Endothelial cell of umbilical vein (primary cell): ENCODE measurements at regions not wholly inside any gene's neighbourhood (a gene's known extent, or its start where the extent isn't known, plus 50 kb on each side); places are given as distances from the start of the nearest gene placed in this dataset.
"Not testable (repeated sequence)": the region's sequence is repeated elsewhere in the genome, so short reads cannot be mapped to it uniquely, and the experiment has no call there.

Experiments
- BruUV-seq: library from RNA; stranded (reverse); fragments of 400-500 nt; replicated peaks from 2 replicates; lab custom pipeline; 2021; lab: Mats Ljungman, UMichigan
- CTCF ChIA-PET: fragments of 300-600, 350-600 bp; sonication (Branson Sonifier 250); formaldehyde crosslinking; loops from one replicate; lab custom pipeline; 2021; ENCODE audit warnings: antibody characterized with exemption, inconsistent platforms; lab: Charles Lee
- POLR2A ChIA-PET: fragments of 300-600, 350-600 bp; sonication (Branson Sonifier 250); formaldehyde crosslinking; loops from one replicate; lab custom pipeline; 2021; ENCODE audit warnings: antibody characterized with exemption, inconsistent platforms; lab: Charles Lee
- DNase-seq: peaks from one replicate; pipeline ENCODE4 v3.0.0-alpha.2; 2011; ENCODE audit warnings: low read depth, low spot score
- FAIRE-seq: peaks from 2 replicates; lab custom pipeline; 2011; peaks lifted over from hg19 to GRCh38; lab: Jason Lieb, UNC
- H2AFZ ChIP-seq: 2 replicates; pipeline ENCODE4 v1.6.0; 2012; ENCODE audit warnings: low read depth, low read length, control low read depth, inconsistent platforms
- H3K27ac ChIP-seq: 2 replicates; pipeline ENCODE4 v1.5.1; 2011; ENCODE audit warnings: low read depth, mild to moderate bottlenecking, control low read depth, low read length, moderate library complexity; ENCODE audit not compliant: insufficient read depth
- H3K27me3 ChIP-seq, 2 experiments: 2 replicates each; pipeline versions ENCODE4 v1.6.0 to v1.6.1; 2011; ENCODE audit warnings: low read length in 2 of 2, mixed read lengths in 1 of 2; ENCODE audit not compliant: control insufficient read depth in 2 of 2, insufficient read depth in 2 of 2
- H3K36me3 ChIP-seq, 2 experiments: 2 replicates in 1 of 2; 3 replicates in 1 of 2; pipeline ENCODE4 v1.5.1; 2011; ENCODE audit warnings: low read length in 2 of 2, mild to moderate bottlenecking in 1 of 2, moderate library complexity in 1 of 2; ENCODE audit not compliant: control insufficient read depth in 2 of 2, insufficient read depth in 2 of 2; ENCODE audit errors: extremely low read depth in 1 of 2
- H3K4me1 ChIP-seq: 3 replicates; pipeline ENCODE4 v1.5.1; 2011; ENCODE audit warnings: mild to moderate bottlenecking, low read length; ENCODE audit not compliant: control insufficient read depth, insufficient read depth; ENCODE audit errors: extremely low read depth
- H3K4me2 ChIP-seq: 2 replicates; pipeline ENCODE4 v1.6.1; 2011; ENCODE audit warnings: low read length, control low read depth, mixed read lengths; ENCODE audit not compliant: insufficient read depth
- H3K4me3 ChIP-seq, 3 experiments: fragments of 200-600 bp in 1 of 3; sonication (generic), shearing (Covaris generic) in 1 of 3; replicated peaks in 1 of 3; 2 replicates each; pipeline ENCODE4 v1.5.1; 2011 to 2016; ENCODE audit warnings: control low read depth in 3 of 3, low read length in 3 of 3, mild to moderate bottlenecking in 2 of 3, inconsistent platforms in 1 of 3, low read depth in 1 of 3, moderate library complexity in 1 of 3; ENCODE audit not compliant: insufficient read depth in 1 of 3
- H3K79me2 ChIP-seq: 2 replicates; pipeline ENCODE4 v1.6.0; 2012; ENCODE audit warnings: low read length, inconsistent platforms; ENCODE audit not compliant: control insufficient read depth, insufficient read depth
- H3K9ac ChIP-seq: replicated peaks from 2 replicates; pipeline ENCODE3; 2011; ENCODE audit warnings: low read length, control low read depth; ENCODE audit not compliant: insufficient read depth; ENCODE audit errors: extremely low read depth
- H3K9me1 ChIP-seq: replicated peaks from 3 replicates; pipeline ENCODE4 v1.6.0; 2011; ENCODE audit warnings: mild to moderate bottlenecking, low read length; ENCODE audit not compliant: control insufficient read depth, insufficient read depth; ENCODE audit errors: extremely low read depth
- H3K9me3 ChIP-seq: replicated peaks from 2 replicates; pipeline ENCODE4 v1.5.1; 2012; ENCODE audit warnings: low read length, inconsistent platforms; ENCODE audit not compliant: control insufficient read depth, insufficient read depth
- H4K20me1 ChIP-seq: replicated peaks from 2 replicates; pipeline ENCODE3; 2011; ENCODE audit warnings: mild to moderate bottlenecking, low read length; ENCODE audit not compliant: control insufficient read depth, insufficient read depth; ENCODE audit errors: extremely low read depth
- EZH2 ChIP-seq: IDR thresholded peaks from 2 replicates; pipeline ENCODE4 v1.6.1; 2012; ENCODE audit warnings: borderline replicate concordance, low read depth, mild to moderate bottlenecking, moderate library complexity, low read length, inconsistent platforms; ENCODE audit not compliant: severe bottlenecking
- FOS ChIP-seq: IDR thresholded peaks from 2 replicates; pipeline ENCODE4 v1.6.1; 2011; ENCODE audit warnings: mild to moderate bottlenecking, low read length, moderate library complexity, borderline replicate concordance; ENCODE audit not compliant: insufficient read depth
- GATA2 ChIP-seq: IDR thresholded peaks from 2 replicates; pipeline ENCODE4 v1.7.0; 2011; ENCODE audit warnings: low read depth, mild to moderate bottlenecking, moderate library complexity, mixed read lengths, low read length; ENCODE audit not compliant: insufficient read length, insufficient read depth
- JUN ChIP-seq: IDR thresholded peaks from 2 replicates; pipeline ENCODE4 v1.6.1; 2011; ENCODE audit warnings: borderline replicate concordance, low read depth; ENCODE audit not compliant: insufficient read length, insufficient read depth
- MYC ChIP-seq: IDR thresholded peaks from one replicate; pipeline ENCODE4 v1.6.1; 2011; ENCODE audit warnings: mild to moderate bottlenecking, low read depth, low read length
- POLR2A ChIP-seq: IDR thresholded peaks from 2 replicates; pipeline ENCODE4 v1.6.1; 2012; ENCODE audit warnings: low read depth, mild to moderate bottlenecking, control low read depth, low read length
- POLR2AphosphoS5 ChIP-seq: IDR thresholded peaks from 2 replicates; pipeline ENCODE4 v1.6.1; 2012; ENCODE audit warnings: low read depth, mild to moderate bottlenecking, control low read depth, low read length, moderate library complexity; ENCODE audit not compliant: insufficient read depth
- dilution Hi-C: fragments of 300-500 bp; cut with MboI; formaldehyde crosslinking; loops from one replicate; pipeline ENCODE4 v1.15.0; 2019; ENCODE audit warnings: low sequenced_read_pairs; ENCODE audit not compliant: extremely low pct_ligation_motif_present
- intact Hi-C: fragments of 100-400 bp; cut with micrococcal nuclease; formaldehyde crosslinking; loops from one replicate; pipeline ENCODE4 v1.10.0; 2022
- TF ChIP-seq, protein P1 (sequence below): IDR thresholded peaks from 2 replicates; pipeline ENCODE4 v1.6.1; 2011; ENCODE audit not compliant: insufficient read depth, insufficient read length
- TF ChIP-seq, protein P2 (sequence below), 2 donors: IDR thresholded peaks; 1 replicate in 1 of 2; 2 replicates in 1 of 2; pipeline ENCODE4 v1.5.1; 2011; ENCODE audit warnings: low read length in 2 of 2, mild to moderate bottlenecking in 2 of 2, moderate library complexity in 2 of 2, control low read depth in 1 of 2, inconsistent platforms in 1 of 2, low read depth in 1 of 2; ENCODE audit not compliant: insufficient read depth in 1 of 2; ENCODE audit errors: extremely low read depth in 1 of 2

DNA sequence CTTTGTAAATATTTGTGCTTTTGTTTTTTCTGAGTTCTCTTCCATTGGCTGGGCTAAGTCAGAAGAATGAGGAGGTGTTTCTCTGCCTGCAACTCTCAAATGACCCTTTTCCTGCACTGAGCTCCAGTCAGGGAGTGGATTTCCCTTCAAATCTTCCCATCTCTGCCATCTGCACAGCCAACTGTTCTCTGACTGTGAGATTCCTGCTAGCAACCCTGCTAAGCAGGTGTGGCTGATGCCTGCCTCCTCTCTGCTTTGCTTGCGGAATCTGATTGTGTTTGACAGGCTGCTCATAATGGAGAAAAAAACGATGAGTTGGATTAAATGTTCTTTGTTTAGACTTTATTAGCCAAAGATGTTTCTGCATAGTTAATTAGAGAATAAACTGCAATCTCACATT, 519.8 kb downstream of the TMEM114 start:
- peaks cover 6% of the 10 kb centered on the region for H3K9me3 ChIP-seq

DNA sequence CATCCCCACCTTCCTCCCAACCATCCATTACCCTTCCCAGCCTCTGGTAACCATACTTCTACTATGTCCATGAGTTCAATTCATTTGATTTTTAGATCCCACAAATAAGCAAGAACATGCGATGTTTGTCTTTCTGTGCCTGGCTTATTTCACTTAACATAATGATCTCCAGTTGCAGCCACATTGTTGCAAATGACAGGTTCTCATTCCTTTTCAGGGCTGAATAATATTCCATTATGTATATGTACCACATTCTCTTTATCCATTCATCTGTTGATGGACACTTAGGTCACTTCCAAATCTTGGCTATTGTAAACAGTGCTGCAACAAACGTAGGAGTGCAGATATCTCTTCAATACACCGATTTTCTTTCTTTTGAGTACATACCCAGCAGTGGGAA, 522.1 kb downstream of the TMEM114 start:
- H3K9me1 ChIP-seq, FAIRE-seq, POLR2A ChIA-PET, H3K79me2 ChIP-seq, H3K4me3 ChIP-seq, H3K27me3 ChIP-seq, DNase-seq, BruUV-seq, H3K4me1 ChIP-seq, H3K9me3 ChIP-seq, H2AFZ ChIP-seq, H3K36me3 ChIP-seq, dilution Hi-C loops, CTCF ChIA-PET, H4K20me1 ChIP-seq, H3K9ac ChIP-seq, intact Hi-C loops, H3K4me2 ChIP-seq, H3K27ac ChIP-seq: not testable (repeated sequence)

More for the DNA sequence above, 519.8 kb downstream of the TMEM114 start:
- Histone ChIP-seq H3K79me2 (no peaks in the 10 kb centered on the region), H3K9me1 (no peaks in the 10 kb centered on the region), H3K36me3 (no peaks in the 10 kb centered on the region), H3K27me3 (no peaks in the 10 kb centered on the region), H3K9ac (no peak overlapping the region), H4K20me1 (no peaks in the 10 kb centered on the region), H3K4me1 (no peaks in the 10 kb centered on the region), H3K4me2 (no peak overlapping the region), H3K4me3 (no peak overlapping the region), H2AFZ (no peak overlapping the region), H3K27ac (no peak overlapping the region)
- CTCF ChIA-PET = no interaction called here
- DNase-seq = no peak
- POLR2A ChIA-PET = no interaction called here
- no peak for FAIRE-seq
- no TSS peak for BruUV-seq
- intact Hi-C loops (no loop called here), dilution Hi-C loops (no loop called here)
- TF ChIP-seq POLR2A (no peak), EZH2 (no peak), FOS (no peak), GATA2 (no peak), POLR2AphosphoS5 (no peak), MYC (no peak), JUN (no peak)
- TF ChIP-seq, protein P1, sequence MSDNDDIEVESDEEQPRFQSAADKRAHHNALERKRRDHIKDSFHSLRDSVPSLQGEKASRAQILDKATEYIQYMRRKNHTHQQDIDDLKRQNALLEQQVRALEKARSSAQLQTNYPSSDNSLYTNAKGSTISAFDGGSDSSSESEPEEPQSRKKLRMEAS = no peak
- TF ChIP-seq, protein P2, sequence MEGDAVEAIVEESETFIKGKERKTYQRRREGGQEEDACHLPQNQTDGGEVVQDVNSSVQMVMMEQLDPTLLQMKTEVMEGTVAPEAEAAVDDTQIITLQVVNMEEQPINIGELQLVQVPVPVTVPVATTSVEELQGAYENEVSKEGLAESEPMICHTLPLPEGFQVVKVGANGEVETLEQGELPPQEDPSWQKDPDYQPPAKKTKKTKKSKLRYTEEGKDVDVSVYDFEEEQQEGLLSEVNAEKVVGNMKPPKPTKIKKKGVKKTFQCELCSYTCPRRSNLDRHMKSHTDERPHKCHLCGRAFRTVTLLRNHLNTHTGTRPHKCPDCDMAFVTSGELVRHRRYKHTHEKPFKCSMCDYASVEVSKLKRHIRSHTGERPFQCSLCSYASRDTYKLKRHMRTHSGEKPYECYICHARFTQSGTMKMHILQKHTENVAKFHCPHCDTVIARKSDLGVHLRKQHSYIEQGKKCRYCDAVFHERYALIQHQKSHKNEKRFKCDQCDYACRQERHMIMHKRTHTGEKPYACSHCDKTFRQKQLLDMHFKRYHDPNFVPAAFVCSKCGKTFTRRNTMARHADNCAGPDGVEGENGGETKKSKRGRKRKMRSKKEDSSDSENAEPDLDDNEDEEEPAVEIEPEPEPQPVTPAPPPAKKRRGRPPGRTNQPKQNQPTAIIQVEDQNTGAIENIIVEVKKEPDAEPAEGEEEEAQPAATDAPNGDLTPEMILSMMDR (IDR thresholded peaks at IDR 0.05; ENCODE audit: extremely low read depth in 1 of 2, insufficient read depth in 1 of 2, low read depth in 1 of 2, low read length in 2 of 2) = no peak
